Esophagus squamous epithelium (tissue), 5 donors: ENCODE measurements at regions not wholly inside any gene's neighbourhood (a gene's known extent, or its start where the extent isn't known, plus 50 kb on each side); places are given as distances from the start of the nearest gene placed in this dataset.

ENCODE experiments used
- DNase-seq: peaks from one replicate; lab custom pipeline; 2025; lab: John Stamatoyannopoulos, UW
- H3K27ac ChIP-seq, 4 donors: fragments of 200-600 bp; sonication (generic); one replicate each; pipeline ENCODE4 v1.5.1; 2016 to 2019; ENCODE audit warnings: mild to moderate bottlenecking in 1 of 4
- H3K27me3 ChIP-seq, 4 donors: fragments of 200-600 bp; sonication (generic); 1 replicate in 3 of 4; 2 replicates in 1 of 4; pipeline versions ENCODE4 v1.5.1 to v1.6.0; 2017 to 2021; ENCODE audit warnings: antibody characterized with exemption in 1 of 4
- H3K36me3 ChIP-seq, 3 donors: fragments of 200-600 bp; sonication (generic); one replicate each; pipeline ENCODE4 v1.5.1; 2016 to 2019
- H3K4me1 ChIP-seq, 3 donors: fragments of 200-600 bp; sonication (generic); one replicate each; pipeline ENCODE4 v1.5.1; 2017 to 2019
- H3K4me3 ChIP-seq, 4 donors: fragments of 200-600 bp; sonication (generic); 1 replicate in 3 of 4; 2 replicates in 1 of 4; pipeline ENCODE4 v1.5.1; 2016 to 2019; ENCODE audit warnings: mild to moderate bottlenecking in 2 of 4, moderate library complexity in 1 of 4
- H3K9me3 ChIP-seq, 3 donors: fragments of 200-600 bp; sonication (generic); one replicate each; pipeline ENCODE4 v1.5.1; 2016 to 2019
- CTCF ChIP-seq, 6 experiments: fragments of 450-650 bp in 4 of 6; fragments of 200-600 bp in 2 of 6; sonication (generic) in 2 of 6; IDR thresholded peaks; one replicate each; pipeline ENCODE4 v1.5.1; 2016 to 2019; ENCODE audit warnings: antibody characterized with exemption in 6 of 6, mild to moderate bottlenecking in 4 of 6, moderate library complexity in 4 of 6
- POLR2A ChIP-seq, 4 donors: fragments of 450-650 bp; IDR thresholded peaks; one replicate each; pipeline ENCODE4 v1.6.1; 2017; ENCODE audit warnings: antibody characterized with exemption in 4 of 4, mild to moderate bottlenecking in 4 of 4, moderate library complexity in 3 of 4
- WGBS, 2 donors: methylation state at CpG; one replicate each; pipeline ENCODE4 v1.1.5; 2018; 5-methylcytosine and 5-hydroxymethylcytosine counted together
- intact Hi-C: fragments of 100-400 bp; cut with DNase I; formaldehyde crosslinking; loops from one replicate; pipeline ENCODE4 v1.15.0; 2022
- donor health status: DM: yes; HTN: yes; CAD: no.

- Histone ChIP-seq H3K27me3 (peaks cover 0 to 4% (median 0%) of the 10 kb centered on the region in 4 donors), H3K4me3 (no peak overlapping the region), H3K4me1 (peaks cover 0 to 26% (median 4%) of the 10 kb centered on the region in 3 donors), H3K27ac (no peak overlapping the region), H3K9me3 (no peaks in the 10 kb centered on the region), H3K36me3 (no peaks in the 10 kb centered on the region)
- intact Hi-C loops: no loop called here
- WGBS, 2 donors: 90 to 100% methylated on average over 1 of the region's 1 CpG
- DNase-seq: no peak
- TF ChIP-seq POLR2A (IDR thresholded peaks at IDR 0.05): no peak
- TF ChIP-seq CTCF (IDR thresholded peaks at IDR 0.05): no peak
Observed at GRCh38 chr14:22415605-22415959, 173.4 kb downstream of the DAD1 start.

- DNase-seq: no peak
- Histone ChIP-seq H3K36me3 (no peaks in the 10 kb centered on the region), H3K4me1 (peaks cover 0 to 26% (median 4%) of the 10 kb centered on the region in 3 donors), H3K27me3 (peaks cover 0 to 4% (median 0%) of the 10 kb centered on the region in 4 donors), H3K9me3 (no peaks in the 10 kb centered on the region), H3K27ac (no peak overlapping the region), H3K4me3 (no peak overlapping the region)
- intact Hi-C loops: no loop called here
- no peak for TF ChIP-seq CTCF (IDR thresholded peaks at IDR 0.05)
- TF ChIP-seq POLR2A (IDR thresholded peaks at IDR 0.05): no peak
- 41 to 45% methylated on average over 4 of the region's 4 CpGs for WGBS, 2 donors
Observed at GRCh38 chr14:22414876-22415604, 174.0 kb downstream of the DAD1 start.

GRCh38 chr14:22412926-22413411 is 176.1 kb downstream of the DAD1 start:
- intact Hi-C loops: no loop called here
- Histone ChIP-seq H3K4me3 (no peak overlapping the region), H3K27me3 (peaks cover 0 to 4% (median 0%) of the 10 kb centered on the region in 4 donors), H3K27ac (no peak overlapping the region), H3K36me3 (no peaks in the 10 kb centered on the region), H3K4me1 (peaks cover 0 to 26% (median 4%) of the 10 kb centered on the region in 3 donors), H3K9me3 (no peaks in the 10 kb centered on the region)
- no peak for DNase-seq
- no peak for TF ChIP-seq POLR2A (IDR thresholded peaks at IDR 0.05)
- peak in 1 of 6 experiments; percentile 16 for TF ChIP-seq CTCF (IDR thresholded peaks at IDR 0.05)
- WGBS, 2 donors: 41 to 64% methylated on average over 5 of the region's 5 CpGs

GRCh38 chr14:22411398-22412055 is 177.5 kb downstream of the DAD1 start:
- peaks cover 0 to 26% (median 4%) of the 10 kb centered on the region in 3 donors for H3K4me1 ChIP-seq
- 93 to 94% methylated on average over 5 of the region's 5 CpGs for WGBS, 2 donors
- no peak overlapping the region for H3K4me3 ChIP-seq
- H3K9me3 ChIP-seq: no peaks in the 10 kb centered on the region
- intact Hi-C loops: no loop called here
- no peak for DNase-seq
- no peak overlapping the region for H3K27ac ChIP-seq
- H3K36me3 ChIP-seq: no peaks in the 10 kb centered on the region
- peaks cover 0 to 11% (median 0%) of the 10 kb centered on the region in 4 donors for H3K27me3 ChIP-seq
- TF ChIP-seq POLR2A (IDR thresholded peaks at IDR 0.05) (no peak), CTCF (IDR thresholded peaks at IDR 0.05) (no peak)

GRCh38 chr14:22410497-22410896 is 178.5 kb downstream of the DAD1 start:
- Histone ChIP-seq H3K4me1 (peaks cover 0 to 26% (median 4%) of the 10 kb centered on the region in 3 donors), H3K27me3 (peaks cover 0 to 12% (median 0%) of the 10 kb centered on the region in 4 donors), H3K4me3 (no peak overlapping the region), H3K9me3 (no peaks in the 10 kb centered on the region), H3K36me3 (no peaks in the 10 kb centered on the region), H3K27ac (no peak overlapping the region)
- TF ChIP-seq CTCF (IDR thresholded peaks at IDR 0.05): no peak
- TF ChIP-seq POLR2A (IDR thresholded peaks at IDR 0.05): no peak
- intact Hi-C loops: no loop called here
- DNase-seq: no peak
